ENCODE measurements at regions not wholly inside any gene's neighbourhood (a gene's known extent, or its start where the extent isn't known, plus 50 kb on each side); places are given as distances from the start of the nearest gene placed in this dataset.

- TF ChIP-seq, protein P1, sequence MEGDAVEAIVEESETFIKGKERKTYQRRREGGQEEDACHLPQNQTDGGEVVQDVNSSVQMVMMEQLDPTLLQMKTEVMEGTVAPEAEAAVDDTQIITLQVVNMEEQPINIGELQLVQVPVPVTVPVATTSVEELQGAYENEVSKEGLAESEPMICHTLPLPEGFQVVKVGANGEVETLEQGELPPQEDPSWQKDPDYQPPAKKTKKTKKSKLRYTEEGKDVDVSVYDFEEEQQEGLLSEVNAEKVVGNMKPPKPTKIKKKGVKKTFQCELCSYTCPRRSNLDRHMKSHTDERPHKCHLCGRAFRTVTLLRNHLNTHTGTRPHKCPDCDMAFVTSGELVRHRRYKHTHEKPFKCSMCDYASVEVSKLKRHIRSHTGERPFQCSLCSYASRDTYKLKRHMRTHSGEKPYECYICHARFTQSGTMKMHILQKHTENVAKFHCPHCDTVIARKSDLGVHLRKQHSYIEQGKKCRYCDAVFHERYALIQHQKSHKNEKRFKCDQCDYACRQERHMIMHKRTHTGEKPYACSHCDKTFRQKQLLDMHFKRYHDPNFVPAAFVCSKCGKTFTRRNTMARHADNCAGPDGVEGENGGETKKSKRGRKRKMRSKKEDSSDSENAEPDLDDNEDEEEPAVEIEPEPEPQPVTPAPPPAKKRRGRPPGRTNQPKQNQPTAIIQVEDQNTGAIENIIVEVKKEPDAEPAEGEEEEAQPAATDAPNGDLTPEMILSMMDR (IDR thresholded peaks at IDR 0.05; ENCODE audit: control extremely low read depth, extremely low read depth, low read depth, missing control alignments), result no peak
- ChIA-PET POLR2A (no interaction called here), CTCF (interaction anchor here (0.8 to 1.8 kb wide), 2 partner anchors 10 to 14 kb away, joined by 4 to 6 read pairs; no protein-coding TSS in a partner anchor)
- DNase-seq (ENCODE audit: extremely low spot score), result no peak
Observed at GRCh38 chr2:199163613-199164458, 293.9 kb downstream of the SATB2 start.

GRCh38 chr2:199160677-199161465 lies 296.9 kb downstream of the SATB2 start:
- TF ChIP-seq, protein P1 (IDR thresholded peaks at IDR 0.05; ENCODE audit: control extremely low read depth, extremely low read depth, low read depth, missing control alignments), result no peak
- ChIA-PET POLR2A (no interaction called here), CTCF (no interaction called here)
- DNase-seq (ENCODE audit: extremely low spot score), result no peak

- ChIA-PET POLR2A (no interaction called here), CTCF (no interaction called here)
- TF ChIP-seq, protein P1 (IDR thresholded peaks at IDR 0.05; ENCODE audit: control extremely low read depth, extremely low read depth, low read depth, missing control alignments), result no peak
- no peak for DNase-seq (ENCODE audit: extremely low spot score)
Observed at GRCh38 chr2:199160081-199160480, 297.7 kb downstream of the SATB2 start.

DNA sequence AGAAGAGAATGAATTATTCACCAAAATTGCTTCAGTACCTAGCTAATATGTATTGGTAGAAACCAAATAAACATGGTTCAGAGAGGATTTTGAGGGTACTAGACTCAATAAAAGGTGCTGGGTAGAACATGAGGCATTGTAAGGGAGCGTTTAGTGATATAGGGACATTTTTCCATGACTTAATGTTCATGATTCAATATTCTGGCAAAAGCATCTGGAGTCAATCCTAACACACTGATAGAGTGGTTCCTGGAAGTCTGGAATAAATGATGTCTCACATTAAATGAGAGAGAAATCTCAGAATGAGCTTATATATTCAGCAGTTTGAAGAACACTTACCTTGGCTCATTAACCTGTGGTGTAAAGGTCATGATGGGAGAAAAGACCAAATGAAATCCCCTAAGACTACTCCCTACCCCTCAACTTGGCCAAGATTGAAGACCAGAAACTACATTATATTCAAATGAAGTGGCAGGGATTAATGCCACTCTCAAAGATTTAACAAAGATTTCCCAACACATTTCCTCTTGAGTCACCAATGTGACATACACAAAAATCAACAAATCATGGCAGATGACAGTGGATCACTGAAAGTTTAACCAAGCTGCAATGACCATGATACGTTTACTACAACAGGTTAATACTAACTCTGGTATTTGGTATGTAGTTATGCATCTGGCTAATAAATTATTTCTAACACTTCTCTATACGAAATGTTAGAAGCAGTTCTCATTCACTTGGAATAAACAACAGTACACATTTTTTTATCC lies 309.5 kb downstream of the SATB2 start:
- ChIA-PET POLR2A (no interaction called here), CTCF (interaction anchor here (1.1 to 1.2 kb wide), 2 partner anchors 8 to 17 kb away, joined by 3 read pairs; no protein-coding TSS in a partner anchor)
- TF ChIP-seq, protein P1 (IDR thresholded peaks at IDR 0.05; ENCODE audit: control extremely low read depth, extremely low read depth, low read depth, missing control alignments), result no peak
- DNase-seq (ENCODE audit: extremely low spot score), result no peak

- ChIA-PET POLR2A (no interaction called here), CTCF (interaction anchor here (1.2 kb wide), 1 partner anchor 9 kb away, joined by 3 read pairs; no protein-coding TSS in a partner anchor)
- TF ChIP-seq, protein P1 (IDR thresholded peaks at IDR 0.05; ENCODE audit: control extremely low read depth, extremely low read depth, low read depth, missing control alignments), result no peak
- DNase-seq (ENCODE audit: extremely low spot score), result no peak
Observed at GRCh38 chr2:199147216-199147615, 310.5 kb downstream of the SATB2 start.

GRCh38 chr2:199144546-199144945 lies 313.2 kb downstream of the SATB2 start:
- ChIA-PET CTCF (interaction anchor here (1.1 to 1.2 kb wide), 3 partner anchors 14 to 117 kb away, joined by 3 read pairs; no protein-coding TSS in a partner anchor), POLR2A (no interaction called here)
- TF ChIP-seq, protein P1 (IDR thresholded peaks at IDR 0.05; ENCODE audit: control extremely low read depth, extremely low read depth, low read depth, missing control alignments), result no peak
- DNase-seq (ENCODE audit: extremely low spot score), result no peak

Data from GM10248 (cell line).